ENCODE measurements at regions not wholly inside any gene's neighbourhood (a gene's known extent, or its start where the extent isn't known, plus 50 kb on each side); places are given as distances from the start of the nearest gene placed in this dataset.
"Not testable (repeated sequence)": the region's sequence is repeated elsewhere in the genome, so short reads cannot be mapped to it uniquely, and the experiment has no call there.

DNA sequence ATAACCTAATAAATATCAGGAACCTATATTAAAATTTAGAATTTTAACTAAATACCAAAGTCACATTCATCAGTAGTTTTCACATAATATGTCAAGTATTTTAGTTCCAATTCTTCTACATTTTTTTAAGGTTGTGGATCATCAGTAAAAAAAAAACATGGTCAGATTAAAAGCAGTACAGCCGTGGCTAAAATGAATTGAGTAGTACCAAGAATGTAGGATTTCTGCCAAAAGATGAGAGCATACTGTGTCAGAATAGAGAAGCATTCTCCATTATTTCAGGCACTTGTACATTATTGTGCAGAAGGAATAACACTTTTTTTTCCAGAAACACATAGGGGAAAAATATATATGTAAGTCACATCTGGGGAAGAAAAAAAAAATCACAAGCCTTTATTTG is 1176.1 kb downstream of the CDH11 start:
- DNase-seq (ENCODE audit: low read depth): no peak

GRCh38 chr16:63943566-63943965 is 1178.3 kb downstream of the CDH11 start:
- no peak for DNase-seq (ENCODE audit: low read depth)

DNA sequence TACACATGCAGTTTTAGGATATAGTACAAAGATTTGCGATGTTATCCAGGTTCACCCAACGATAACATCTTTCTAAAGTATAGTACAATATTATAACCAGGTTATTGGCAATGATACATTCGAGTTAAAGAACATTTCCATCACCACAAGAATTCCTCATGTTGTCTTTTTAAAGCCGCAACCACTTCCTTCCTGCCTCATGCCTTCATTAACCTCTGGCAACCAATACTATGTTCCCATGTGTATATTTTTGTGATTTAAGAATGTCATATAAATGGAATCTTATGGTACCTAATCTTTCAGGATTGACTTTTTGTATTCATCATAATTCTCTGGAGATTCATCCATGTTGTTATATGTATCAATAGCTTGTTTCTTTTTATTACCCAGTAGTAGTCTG is 1183.2 kb downstream of the CDH11 start:
- DNase-seq (ENCODE audit: low read depth): peak; percentile 26

DNA sequence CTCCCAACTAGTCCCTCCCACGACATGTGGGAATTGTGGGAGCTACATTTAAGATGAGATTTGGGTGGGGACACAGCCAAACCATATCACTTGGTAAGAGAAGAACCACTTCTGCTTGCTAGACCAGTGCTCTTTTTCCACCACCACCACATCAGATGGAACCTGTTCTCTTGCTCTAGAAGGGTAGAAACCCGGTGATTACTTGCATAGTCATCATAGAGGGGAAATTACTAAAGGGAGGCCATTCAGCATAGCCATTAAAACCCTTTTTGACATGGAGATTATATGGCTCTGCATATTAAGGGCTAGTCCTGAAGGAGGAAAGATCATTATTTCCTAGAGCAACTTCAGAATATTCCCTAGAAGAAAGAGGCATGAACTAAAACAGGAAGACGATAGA is 1188.0 kb downstream of the CDH11 start:
- no peak for DNase-seq (ENCODE audit: low read depth)

GRCh38 chr16:63928421-63928820 is 1193.4 kb downstream of the CDH11 start:
- no peak for DNase-seq (ENCODE audit: low read depth)

DNA sequence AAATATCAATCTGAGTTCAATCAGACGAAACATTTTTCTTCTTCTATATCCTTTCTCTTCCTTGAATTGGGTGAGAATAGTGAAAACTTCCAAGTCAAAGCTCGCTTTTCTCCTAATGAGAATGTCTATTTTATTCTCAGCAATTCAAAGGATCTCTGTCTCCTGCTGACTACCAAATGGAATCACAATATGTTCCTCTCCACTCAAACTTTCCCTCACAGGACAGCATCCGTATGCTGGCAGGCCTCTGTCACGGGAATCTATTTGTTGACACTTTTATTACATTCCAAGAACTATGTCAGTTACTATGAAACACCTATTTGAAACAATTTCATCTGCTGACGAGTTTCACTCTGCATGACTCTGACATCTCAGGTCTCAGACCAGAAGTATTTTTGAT is 1196.6 kb downstream of the CDH11 start:
- DNase-seq (ENCODE audit: low read depth): no peak

- no peak for DNase-seq (ENCODE audit: low read depth)
These were observed 1199.3 kb downstream of the CDH11 start for GRCh38 chr16:63922560-63922959.

GRCh38 chr16:63921737-63922295 is 1200.0 kb downstream of the CDH11 start:
- DNase-seq (ENCODE audit: low read depth): no peak

- DNase-seq (ENCODE audit: low read depth): no peak
These were observed 1208.6 kb downstream of the CDH11 start for GRCh38 chr16:63913290-63913689.

DNA sequence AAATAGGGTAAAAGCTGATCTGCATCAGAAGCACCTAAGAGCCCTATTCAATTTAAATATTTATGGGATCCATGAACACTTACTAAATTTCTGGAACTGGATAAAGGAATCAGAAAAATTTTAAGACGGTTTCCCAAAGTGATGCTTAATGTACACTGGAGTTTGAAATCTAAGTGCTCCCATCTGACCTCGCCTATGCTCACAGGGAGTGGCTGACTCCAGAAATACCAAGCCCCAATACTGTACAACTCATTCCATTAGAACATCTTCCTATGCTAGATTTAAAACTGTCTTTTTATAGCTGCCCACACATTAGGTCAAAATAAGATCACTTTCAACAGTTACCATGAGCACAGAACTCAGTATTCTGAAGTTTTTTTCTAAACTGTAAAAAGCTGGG is 1214.6 kb downstream of the CDH11 start:
- no peak for DNase-seq (ENCODE audit: low read depth)

GRCh38 chr16:63904930-63905329 is 1216.9 kb downstream of the CDH11 start:
- no peak for DNase-seq (ENCODE audit: low read depth)

GRCh38 chr16:63904182-63904581 is 1217.7 kb downstream of the CDH11 start:
- no peak for DNase-seq (ENCODE audit: low read depth)

DNA sequence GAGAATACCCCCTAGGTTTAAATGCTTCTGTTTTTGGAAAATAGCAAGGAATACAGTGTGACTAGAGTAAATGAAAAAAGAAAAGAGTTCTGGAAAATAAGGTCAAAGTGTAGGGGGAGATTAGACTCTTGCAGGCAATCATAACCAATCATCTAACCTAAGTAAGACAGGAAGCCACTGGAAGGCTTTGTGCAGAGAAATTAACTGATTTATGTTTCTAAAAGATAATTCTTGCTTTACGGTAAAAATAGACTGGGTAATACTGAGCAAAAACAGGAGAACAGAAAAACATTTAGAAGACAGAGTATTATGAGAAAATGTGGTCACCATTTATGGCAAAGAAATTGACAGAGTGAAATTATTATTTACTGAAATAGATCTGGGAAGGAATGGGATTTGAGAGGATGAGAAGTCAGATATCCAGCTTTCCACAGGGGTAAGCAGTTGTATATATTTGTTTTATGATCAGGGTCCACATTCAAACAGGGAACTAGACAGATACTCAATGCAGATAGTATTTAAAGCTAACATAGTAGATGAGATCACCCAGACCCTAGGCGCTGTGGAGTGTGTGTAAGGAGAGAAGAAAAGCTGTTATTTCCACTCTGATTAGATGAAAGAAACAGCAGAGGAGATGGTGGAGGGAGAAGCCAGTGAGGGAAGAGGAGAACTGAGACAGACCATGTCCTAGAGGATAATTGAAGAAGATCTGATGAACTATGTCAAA is 1225.3 kb downstream of the CDH11 start:
- DNase-seq (ENCODE audit: low read depth): no peak

GRCh38 chr16:63890723-63891122 is 1231.1 kb downstream of the CDH11 start:
- DNase-seq (ENCODE audit: low read depth): no peak

DNA sequence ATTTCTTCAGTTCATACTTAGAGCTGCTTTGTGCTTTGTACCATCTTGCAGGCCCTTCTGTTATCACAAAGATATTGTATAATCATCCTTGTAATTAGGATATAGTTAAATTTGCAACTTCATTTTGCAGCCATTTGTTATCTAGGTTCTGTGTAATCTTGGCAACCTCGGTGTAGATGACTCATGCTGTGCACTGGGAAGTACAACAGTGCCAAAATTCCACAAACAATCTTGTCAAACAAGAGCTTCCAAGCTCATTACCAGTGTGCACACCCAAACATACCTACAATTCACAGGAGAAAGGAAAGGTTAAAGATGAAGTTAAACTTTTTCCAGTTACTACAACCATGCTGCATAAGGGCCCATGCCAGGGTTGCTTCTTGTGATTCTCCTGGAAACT is 1231.8 kb downstream of the CDH11 start:
- DNase-seq (ENCODE audit: low read depth): no peak

- no peak for DNase-seq (ENCODE audit: low read depth)
These were observed 1238.8 kb downstream of the CDH11 start for GRCh38 chr16:63883091-63883490.

- no peak for DNase-seq (ENCODE audit: low read depth)
These were observed 1239.3 kb downstream of the CDH11 start for GRCh38 chr16:63882576-63882975.

GRCh38 chr16:63880948-63881347 is 1240.9 kb downstream of the CDH11 start:
- DNase-seq (ENCODE audit: low read depth): no peak

GRCh38 chr16:63877401-63877800 is 1244.5 kb downstream of the CDH11 start:
- DNase-seq (ENCODE audit: low read depth): no peak

- no peak for DNase-seq (ENCODE audit: low read depth)
These were observed 1245.8 kb downstream of the CDH11 start for GRCh38 chr16:63876103-63876502.

DNA sequence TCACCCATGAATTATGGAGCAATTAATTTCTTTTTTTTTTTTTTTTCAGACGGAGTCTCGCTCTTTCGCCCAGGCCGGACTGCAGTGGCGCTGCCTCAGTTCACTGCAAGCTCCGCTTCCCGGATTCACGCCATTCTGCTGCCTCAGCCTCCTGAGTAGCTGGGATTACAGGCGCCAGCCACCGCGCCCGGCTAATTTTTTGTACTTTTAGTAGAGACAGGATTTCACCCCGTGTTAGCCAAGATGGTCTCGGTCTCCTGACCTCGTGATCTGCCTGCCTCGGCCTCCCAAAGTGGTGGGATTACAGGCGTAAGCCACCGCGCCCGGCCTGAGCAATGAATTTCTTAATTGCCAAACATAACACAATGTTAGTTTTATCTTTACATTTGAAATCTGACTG is 1261.2 kb downstream of the CDH11 start:
- not testable (repeated sequence) for DNase-seq (ENCODE audit: low read depth)

DNA sequence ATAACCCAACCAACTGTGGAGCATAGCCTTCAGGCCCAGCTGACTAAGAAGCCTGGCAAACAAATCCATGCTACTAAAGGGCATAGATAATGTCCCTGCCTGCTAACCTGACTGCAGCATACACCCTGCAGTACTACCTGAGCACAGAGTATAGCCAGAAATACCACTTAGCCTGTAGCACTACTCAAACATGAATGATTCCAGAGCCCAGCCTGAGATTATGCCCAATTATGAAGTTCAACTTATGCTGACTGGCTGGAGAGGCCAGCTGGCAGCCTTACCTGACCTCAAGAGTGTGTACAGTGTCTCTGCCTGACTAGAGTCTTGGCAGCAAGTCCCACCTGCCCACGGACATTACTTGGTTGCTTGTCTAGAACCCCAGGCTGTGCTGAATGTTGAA is 1265.3 kb downstream of the CDH11 start:
- no peak for DNase-seq (ENCODE audit: low read depth)

- DNase-seq (ENCODE audit: low read depth): no peak
These were observed 1270.9 kb downstream of the CDH11 start for GRCh38 chr16:63850979-63851378.

- no peak for DNase-seq (ENCODE audit: low read depth)
These were observed 1280.6 kb downstream of the CDH11 start for GRCh38 chr16:63841271-63841670.

All from HT1080 (cell line).